ENCODE measurements at regions not wholly inside any gene's neighbourhood (a gene's known extent, or its start where the extent isn't known, plus 50 kb on each side); places are given as distances from the start of the nearest gene placed in this dataset.

GRCh38 chr21:25298512-25299491 is 308.5 kb downstream of the MRPL39 start:
- TF ChIP-seq EP300 (IDR thresholded peaks at IDR 0.05) (no peak), POLR2AphosphoS5 (IDR thresholded peaks at IDR 0.05) (no peak), CTCF (IDR thresholded peaks at IDR 0.05) (no peak)
